ENCODE measurements at regions not wholly inside any gene's neighbourhood (a gene's known extent, or its start where the extent isn't known, plus 50 kb on each side); places are given as distances from the start of the nearest gene placed in this dataset.

DNA sequence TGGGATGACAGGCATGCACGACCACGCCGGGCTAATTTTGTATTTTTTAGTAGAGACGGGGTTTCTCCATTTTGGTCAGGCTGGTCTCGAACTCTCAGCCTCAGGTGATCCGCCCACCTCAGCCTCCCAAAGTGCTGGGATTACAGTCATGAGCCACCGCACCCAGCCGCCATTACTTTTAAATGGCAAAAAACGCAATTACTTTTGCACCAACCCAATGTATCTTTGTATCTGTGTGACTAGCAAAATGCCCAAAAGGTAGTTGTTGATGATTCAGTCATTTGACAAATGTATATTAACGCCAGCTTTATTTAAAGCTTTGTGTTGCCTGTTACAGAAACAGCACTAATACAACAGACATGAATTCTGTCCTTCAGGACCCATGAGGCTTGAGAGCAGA, 216.9 kb upstream of the FMN2 start:
- TF ChIP-seq, protein P1, sequence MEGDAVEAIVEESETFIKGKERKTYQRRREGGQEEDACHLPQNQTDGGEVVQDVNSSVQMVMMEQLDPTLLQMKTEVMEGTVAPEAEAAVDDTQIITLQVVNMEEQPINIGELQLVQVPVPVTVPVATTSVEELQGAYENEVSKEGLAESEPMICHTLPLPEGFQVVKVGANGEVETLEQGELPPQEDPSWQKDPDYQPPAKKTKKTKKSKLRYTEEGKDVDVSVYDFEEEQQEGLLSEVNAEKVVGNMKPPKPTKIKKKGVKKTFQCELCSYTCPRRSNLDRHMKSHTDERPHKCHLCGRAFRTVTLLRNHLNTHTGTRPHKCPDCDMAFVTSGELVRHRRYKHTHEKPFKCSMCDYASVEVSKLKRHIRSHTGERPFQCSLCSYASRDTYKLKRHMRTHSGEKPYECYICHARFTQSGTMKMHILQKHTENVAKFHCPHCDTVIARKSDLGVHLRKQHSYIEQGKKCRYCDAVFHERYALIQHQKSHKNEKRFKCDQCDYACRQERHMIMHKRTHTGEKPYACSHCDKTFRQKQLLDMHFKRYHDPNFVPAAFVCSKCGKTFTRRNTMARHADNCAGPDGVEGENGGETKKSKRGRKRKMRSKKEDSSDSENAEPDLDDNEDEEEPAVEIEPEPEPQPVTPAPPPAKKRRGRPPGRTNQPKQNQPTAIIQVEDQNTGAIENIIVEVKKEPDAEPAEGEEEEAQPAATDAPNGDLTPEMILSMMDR (IDR thresholded peaks at IDR 0.05) = no peak
- TF ChIP-seq EP300 (IDR thresholded peaks at IDR 0.05) = no peak
- no peak for TF ChIP-seq POLR2A (IDR thresholded peaks at IDR 0.05)

All from ovary (tissue), 3 donors.